Motor neuron (in vitro differentiated cells): ENCODE measurements at regions not wholly inside any gene's neighbourhood (a gene's known extent, or its start where the extent isn't known, plus 50 kb on each side); places are given as distances from the start of the nearest gene placed in this dataset.
A peak's percentile ranks its signal among the peaks of the same experiment; 100 is the strongest.
"Not testable (repeated sequence)": the region's sequence is repeated elsewhere in the genome, so short reads cannot be mapped to it uniquely, and the experiment has no call there.

Source experiments
- ATAC-seq, 8 experiments: fragments of 200-7000 bp; cut with Tn5 transposase; replicated peaks in 6 of 8; 2 replicates each; pipeline ENCODE4 v1.8.0; 2021; ENCODE audit warnings: mild to moderate bottlenecking in 8 of 8, moderate library complexity in 8 of 8
- H3K27ac ChIP-seq, 2 donors: fragments of 250-450 bp; sonication (Bioruptor Pico); 2 replicates each; pipeline ENCODE4 v1.9.0; 2021; ENCODE audit warnings: antibody characterized with exemption in 2 of 2, mild to moderate bottlenecking in 2 of 2, moderate library complexity in 1 of 2
- H3K4me1 ChIP-seq, 2 donors: fragments of 250-450 bp; sonication (Bioruptor Pico); replicated peaks in 1 of 2; 2 replicates each; pipeline ENCODE4 v1.6.1; 2021; ENCODE audit warnings: antibody characterized with exemption in 2 of 2, mild to moderate bottlenecking in 2 of 2, moderate library complexity in 1 of 2
- H3K4me3 ChIP-seq, 5 donors: fragments of 250-450 bp; sonication (Bioruptor Pico); 2 replicates each; pipeline ENCODE4 v1.9.0; 2021; ENCODE audit warnings: antibody characterized with exemption in 5 of 5, mild to moderate bottlenecking in 5 of 5, moderate library complexity in 4 of 5
- WGBS, 10 experiments: fragments of 450-650 bp; shearing (Covaris generic); methylation state at CpG; one replicate each; pipeline ENCODE4 v1.0.0; 2022; 5-methylcytosine and 5-hydroxymethylcytosine counted together
- in situ Hi-C, 9 experiments: fragments of 400-800 bp; cut with MboI; loops; one replicate each; pipeline ENCODE4 v1.15.0; 2021; ENCODE audit warnings: low sequenced_read_pairs in 9 of 9, low pct_unique_long_range_greater_than_20kb in 2 of 9; ENCODE audit not compliant: unreplicated experiment in 9 of 9

- WGBS, 10 experiments, result 10 to 100% (median 81%) methylated on average over 1 to 2 of the region's 2 CpGs; no CpG with 5 or more reads in 2 of the 10 experiments
- no peak for ATAC-seq
- no peak overlapping the region for H3K27ac ChIP-seq
- H3K4me3 ChIP-seq, result no peak overlapping the region
- in situ Hi-C loops, result no loop called here
- peaks cover 6% of the 10 kb centered on the region in 2 donors for H3K4me1 ChIP-seq
These were observed 1159.6 kb upstream of the CHAC2 start for GRCh38 chr2:52608030-52608429.

DNA sequence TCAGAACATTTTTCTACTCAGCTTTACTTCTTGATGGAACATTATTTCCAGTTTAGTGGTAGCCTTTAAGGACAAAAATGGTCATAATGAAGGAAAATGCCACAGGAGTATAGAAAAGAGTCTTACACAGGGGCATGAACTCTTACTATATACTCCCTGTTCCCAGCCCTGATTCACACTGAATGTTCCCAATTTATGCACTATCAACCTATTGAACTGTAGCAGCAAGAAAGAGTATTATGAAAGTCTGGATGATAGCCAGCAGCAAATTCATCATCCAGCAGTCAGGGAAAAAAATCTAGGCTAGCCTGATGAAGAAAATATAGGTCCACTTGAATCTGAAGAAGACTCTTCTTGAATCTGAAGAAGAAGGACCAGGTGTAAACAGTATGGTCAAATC is 1170.3 kb upstream of the CHAC2 start:
- Histone ChIP-seq H3K27ac (no peak overlapping the region), H3K4me3 (no peak overlapping the region), H3K4me1 (no peaks in the 10 kb centered on the region)
- ATAC-seq, result no peak
- in situ Hi-C loops, result no loop called here

- Histone ChIP-seq H3K27ac (no peak overlapping the region), H3K4me3 (no peak overlapping the region), H3K4me1 (no peaks in the 10 kb centered on the region)
- in situ Hi-C loops, result no loop called here
- no peak for ATAC-seq
- 0 to 78% (median 31%) methylated on average over 1 to 2 of the region's 2 CpGs; no CpG with 5 or more reads in 2 of the 10 experiments for WGBS, 10 experiments
These were observed 1173.6 kb upstream of the CHAC2 start for GRCh38 chr2:52594026-52594425.

DNA sequence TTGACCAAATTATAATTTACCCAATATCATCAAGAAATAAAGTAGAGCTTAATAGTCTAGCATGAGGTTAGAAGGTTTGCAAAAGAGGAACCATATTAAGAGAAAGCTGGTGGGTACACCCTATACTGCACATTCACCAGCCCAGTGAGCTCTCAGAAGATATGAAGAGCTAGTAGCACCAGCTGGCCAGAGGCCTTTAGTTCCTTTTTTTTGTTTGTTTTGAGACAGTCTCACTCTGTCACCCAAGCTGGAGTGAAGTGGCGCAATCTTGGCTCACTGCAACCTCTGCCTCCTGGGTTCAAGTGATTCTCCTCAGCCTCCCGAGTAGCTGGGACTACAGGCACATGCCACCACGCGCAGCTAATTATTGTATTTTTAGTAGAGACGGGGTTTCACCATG is 1183.5 kb upstream of the CHAC2 start:
- ATAC-seq, H3K4me1 ChIP-seq, in situ Hi-C loops, H3K27ac ChIP-seq, H3K4me3 ChIP-seq: not testable (repeated sequence)
- 50 to 100% (median 100%) methylated on average over 1 to 5 of the region's 5 CpGs; no CpG with 5 or more reads in 6 of the 10 experiments for WGBS, 10 experiments

DNA sequence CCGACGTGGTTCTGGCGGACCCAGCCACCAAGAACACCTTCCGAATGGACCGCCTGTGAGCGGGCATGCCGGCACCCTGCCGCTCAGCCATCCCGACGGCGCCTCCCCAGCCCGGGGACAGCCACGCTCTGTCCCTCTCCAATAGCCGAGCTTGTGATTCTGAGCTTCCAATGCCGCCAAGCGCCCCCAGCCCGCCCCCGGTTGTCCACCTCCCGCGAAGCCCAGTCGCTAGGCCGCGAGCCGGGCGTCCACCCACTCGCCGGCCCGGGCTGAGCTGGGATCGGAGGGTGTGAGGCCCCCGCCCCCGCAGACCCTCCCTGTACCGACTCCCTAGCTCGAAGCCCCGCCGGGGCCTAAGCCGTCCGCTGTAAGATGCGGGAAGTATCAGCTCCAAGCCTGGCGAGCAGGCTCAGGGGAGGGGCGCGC is 1195.1 kb upstream of the CHAC2 start:
- Histone ChIP-seq H3K4me1 (no peaks in the 10 kb centered on the region), H3K27ac (no peak overlapping the region), H3K4me3 (no peak overlapping the region)
- ATAC-seq, result no peak
- 100% methylated on average over 8 of the region's 41 CpGs; no CpG with 5 or more reads in 9 of the 10 experiments for WGBS, 10 experiments
- in situ Hi-C loops, result no loop called here

- H3K4me1 ChIP-seq, result no peaks in the 10 kb centered on the region
- no peak for ATAC-seq
- 87 to 94% (median 90%) methylated on average over 6 to 16 of the region's 65 CpGs; no CpG with 5 or more reads in 7 of the 10 experiments for WGBS, 10 experiments
- in situ Hi-C loops, result no loop called here
- no peak overlapping the region for H3K4me3 ChIP-seq
- no peak overlapping the region for H3K27ac ChIP-seq
These were observed 1195.9 kb upstream of the CHAC2 start for GRCh38 chr2:52571380-52572347.

DNA sequence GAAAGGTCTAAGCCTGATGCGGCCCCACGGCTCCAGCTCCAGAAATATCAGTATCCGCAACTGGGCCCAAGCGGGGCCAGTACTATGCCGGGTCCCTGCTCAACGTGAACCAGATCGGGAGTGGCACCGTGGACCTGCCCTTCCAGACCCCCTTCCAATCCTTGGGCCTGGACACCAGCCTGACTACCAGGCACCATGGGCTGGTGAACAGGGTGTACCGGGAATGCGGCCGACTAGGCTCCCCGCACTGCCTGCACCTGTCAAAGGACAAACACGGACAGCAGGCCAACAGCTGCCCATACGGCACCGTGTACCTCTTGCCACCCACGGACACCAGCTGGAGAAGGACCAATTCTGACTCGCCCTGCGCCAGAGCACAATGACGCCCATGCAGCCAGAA is 1196.9 kb upstream of the CHAC2 start:
- no peak overlapping the region for H3K27ac ChIP-seq
- in situ Hi-C loops, result no loop called here
- no peaks in the 10 kb centered on the region for H3K4me1 ChIP-seq
- no peak overlapping the region for H3K4me3 ChIP-seq
- 67 to 100% (median 100%) methylated on average over 1 to 4 of the region's 19 CpGs; no CpG with 5 or more reads in 3 of the 10 experiments for WGBS, 10 experiments
- ATAC-seq, result no peak

GRCh38 chr2:52563151-52563550 is 1204.5 kb upstream of the CHAC2 start:
- ATAC-seq, result no peak
- Histone ChIP-seq H3K4me3 (no peak overlapping the region), H3K27ac (no peak overlapping the region), H3K4me1 (no peaks in the 10 kb centered on the region)
- WGBS, 10 experiments, result 0 to 80% (median 50%) methylated on average over 2 to 3 of the region's 3 CpGs; no CpG with 5 or more reads in 3 of the 10 experiments
- in situ Hi-C loops, result loop anchor here in 1 of 9 experiments (10.0 kb wide), 1 partner anchor 58 kb away; no protein-coding TSS in a partner anchor

GRCh38 chr2:52558265-52558664 is 1209.3 kb upstream of the CHAC2 start:
- no peak overlapping the region for H3K4me3 ChIP-seq
- no peak overlapping the region for H3K27ac ChIP-seq
- in situ Hi-C loops, result no loop called here
- no peaks in the 10 kb centered on the region for H3K4me1 ChIP-seq
- ATAC-seq, result no peak
- 30 to 80% (median 53%) methylated on average over 1 to 3 of the region's 3 CpGs; no CpG with 5 or more reads in 3 of the 10 experiments for WGBS, 10 experiments

DNA sequence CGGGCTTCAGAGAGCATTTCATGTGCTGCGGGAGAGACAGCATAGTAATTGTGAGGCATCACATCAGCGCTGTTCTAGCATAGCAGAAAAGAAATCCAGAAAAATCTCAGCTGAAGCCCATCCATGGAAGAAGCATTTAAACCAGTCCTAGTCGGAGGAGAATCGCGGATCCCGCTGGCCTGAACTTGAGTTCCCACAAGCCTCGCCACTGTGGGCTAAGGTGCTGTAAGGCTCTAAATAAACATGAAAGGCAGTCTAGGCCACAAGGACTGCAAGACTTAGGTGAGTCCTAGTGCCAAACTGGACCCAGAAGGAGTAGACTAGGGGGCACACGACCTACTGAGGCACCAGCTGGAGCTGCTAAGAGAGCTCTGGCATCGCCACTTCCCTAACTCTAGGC is 1225.3 kb upstream of the CHAC2 start:
- in situ Hi-C loops, result no loop called here
- ATAC-seq, result no peak
- Histone ChIP-seq H3K4me3 (no peak overlapping the region), H3K27ac (no peak overlapping the region), H3K4me1 (no peaks in the 10 kb centered on the region)
- 11 to 100% (median 88%) methylated on average over 3 to 7 of the region's 10 CpGs; no CpG with 5 or more reads in 7 of the 10 experiments for WGBS, 10 experiments

DNA sequence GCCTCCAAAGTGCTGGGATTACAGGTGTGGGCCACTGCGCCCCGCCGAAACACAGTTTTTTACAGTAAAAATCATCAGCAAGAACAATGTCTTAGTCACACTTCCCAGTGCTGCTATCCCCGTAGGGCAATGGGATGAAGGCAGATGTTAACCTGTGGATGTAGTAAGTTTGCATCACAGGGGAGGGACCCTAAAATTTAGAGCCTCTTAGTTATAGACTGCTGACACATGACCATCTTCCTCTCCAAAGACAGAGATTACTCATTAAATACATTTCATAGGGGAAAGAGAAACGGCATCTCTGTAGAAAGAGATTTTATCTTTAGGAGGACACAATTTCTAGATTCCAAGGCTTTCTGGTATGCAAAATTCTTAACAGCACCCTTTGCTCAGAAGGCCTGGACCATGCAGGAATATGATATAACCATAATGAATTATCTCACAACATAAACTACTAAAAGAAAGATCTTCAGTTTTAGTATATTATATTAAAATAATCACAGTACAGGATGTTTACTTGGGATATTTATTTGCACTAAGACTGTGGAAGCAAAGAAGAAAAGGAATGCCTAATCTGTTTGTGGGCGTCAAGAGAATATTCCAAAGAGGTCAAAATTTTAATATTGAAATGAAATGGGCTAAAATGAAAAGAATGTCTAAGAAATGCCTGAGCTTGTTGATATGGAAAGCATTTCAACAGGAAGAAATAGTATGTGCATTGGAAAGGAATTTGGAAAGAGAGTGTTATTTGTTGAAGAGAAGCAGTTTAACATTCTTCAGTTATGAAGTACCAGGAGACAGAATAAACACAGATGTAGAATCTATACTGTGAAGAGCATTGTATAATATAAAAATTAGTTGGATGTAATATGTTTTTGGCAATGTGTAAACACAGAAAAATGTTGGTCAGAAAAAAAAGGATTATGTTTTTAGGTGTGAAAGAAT is 1228.3 kb upstream of the CHAC2 start:
- Histone ChIP-seq H3K27ac (no peak overlapping the region), H3K4me3 (no peak overlapping the region), H3K4me1 (no peaks in the 10 kb centered on the region)
- ATAC-seq, result peak in 2 of 8 experiments; percentile 74 to 93
- WGBS, 10 experiments, result 0 to 100% (median 90%) methylated on average over 1 to 2 of the region's 6 CpGs; no CpG with 5 or more reads in 5 of the 10 experiments
- in situ Hi-C loops, result no loop called here

GRCh38 chr2:52537588-52537987 is 1230.0 kb upstream of the CHAC2 start:
- Histone ChIP-seq H3K27ac (no peak overlapping the region), H3K4me1 (no peaks in the 10 kb centered on the region), H3K4me3 (no peak overlapping the region)
- 0 to 100% (median 57%) methylated on average over 1 of the region's 1 CpG; no CpG with 5 or more reads in 5 of the 10 experiments for WGBS, 10 experiments
- ATAC-seq, result no peak
- in situ Hi-C loops, result no loop called here
